ENCODE measurements at regions not wholly inside any gene's neighbourhood (a gene's known extent, or its start where the extent isn't known, plus 50 kb on each side); places are given as distances from the start of the nearest gene placed in this dataset.

DNA sequence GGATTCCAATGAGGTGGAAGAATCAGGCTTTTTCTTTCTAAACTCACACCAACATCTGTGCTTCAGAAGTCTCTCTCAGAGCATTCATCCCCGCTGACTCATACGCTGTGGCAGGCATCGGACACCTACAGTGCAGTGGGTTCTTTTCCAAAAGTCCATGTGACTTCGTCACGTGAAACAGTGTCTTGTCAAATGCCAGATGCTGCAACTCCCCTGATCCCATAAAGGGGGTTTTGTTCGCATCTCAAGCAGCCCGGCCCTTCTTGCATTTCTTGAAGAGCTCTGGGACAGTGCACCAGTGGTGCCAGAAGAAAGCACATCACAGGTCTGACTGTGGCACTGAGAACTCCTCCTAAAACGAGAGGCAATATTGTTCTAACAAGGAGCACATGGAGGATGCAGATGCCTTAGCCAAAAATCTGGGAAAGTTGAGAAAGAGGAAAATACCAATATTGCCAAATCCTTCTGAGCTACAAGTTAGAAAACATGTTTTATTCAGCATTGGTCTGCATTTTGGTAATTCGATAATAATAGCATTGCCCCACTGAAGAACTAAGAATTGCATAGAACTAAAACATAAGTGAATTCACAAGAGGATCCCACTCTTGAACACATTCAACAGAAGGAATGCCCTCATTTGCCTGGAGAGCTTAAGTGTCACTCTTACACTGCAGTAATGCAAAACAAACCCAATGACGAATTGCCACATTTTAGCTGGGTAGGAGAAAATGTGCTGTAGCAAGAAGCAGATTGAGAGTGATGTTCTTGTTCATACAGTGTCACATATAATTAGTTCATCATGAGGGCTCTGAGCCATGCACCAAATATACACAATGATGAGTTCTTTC, 204.4 kb downstream of the CXCL12 start:
- H3K36me3 ChIP-seq (ENCODE audit: insufficient read depth, low read length), result no peaks in the 10 kb centered on the region
- no peak overlapping the region for H3K27ac ChIP-seq (ENCODE audit: low read depth, low read length)

DNA sequence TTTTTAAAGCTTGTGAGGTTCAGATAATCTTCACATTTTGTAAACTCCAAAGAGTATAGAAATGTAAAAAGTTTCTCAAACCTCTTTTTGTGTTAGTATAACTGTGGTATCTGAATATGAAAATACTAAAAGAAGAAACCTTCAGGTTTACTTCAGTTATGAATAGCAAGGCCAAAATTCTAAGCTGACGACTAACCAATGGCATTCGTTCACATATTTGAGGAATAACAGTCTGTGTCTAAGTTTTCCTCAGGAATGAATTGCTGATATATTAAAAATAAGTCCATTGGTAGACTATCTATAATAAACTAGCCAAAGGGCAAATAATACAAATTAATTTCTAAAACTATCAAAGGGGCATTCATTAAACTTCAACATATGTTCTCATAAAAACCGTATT, 206.0 kb downstream of the CXCL12 start:
- Histone ChIP-seq H3K9me3 (ENCODE audit: low read length) (no peaks in the 10 kb centered on the region), H3K4me3 (ENCODE audit: low read depth in 1 of 2, low read length in 2 of 2) (no peak overlapping the region), H3K27me3 (ENCODE audit: control insufficient read depth in 1 of 2, insufficient read depth in 2 of 2, low read length in 2 of 2) (no peaks in the 10 kb centered on the region), H3K9ac (ENCODE audit: low read length) (no peak overlapping the region), H3K36me3 (ENCODE audit: insufficient read depth, low read length) (no peaks in the 10 kb centered on the region), H3K4me1 (ENCODE audit: insufficient read depth, low read length) (peaks cover 24% of the 10 kb centered on the region), H3K27ac (ENCODE audit: low read depth, low read length) (no peak overlapping the region)

More for the DNA sequence above, 204.4 kb downstream of the CXCL12 start:
- no peaks in the 10 kb centered on the region for H3K27me3 ChIP-seq (ENCODE audit: control insufficient read depth in 1 of 2, insufficient read depth in 2 of 2, low read length in 2 of 2)
- no peak overlapping the region for H3K4me3 ChIP-seq (ENCODE audit: low read depth in 1 of 2, low read length in 2 of 2)
- no peaks in the 10 kb centered on the region for H3K9me3 ChIP-seq (ENCODE audit: low read length)
- peaks cover 34% of the 10 kb centered on the region for H3K4me1 ChIP-seq (ENCODE audit: insufficient read depth, low read length)
- H3K9ac ChIP-seq (ENCODE audit: low read length), result no peak overlapping the region

DNA sequence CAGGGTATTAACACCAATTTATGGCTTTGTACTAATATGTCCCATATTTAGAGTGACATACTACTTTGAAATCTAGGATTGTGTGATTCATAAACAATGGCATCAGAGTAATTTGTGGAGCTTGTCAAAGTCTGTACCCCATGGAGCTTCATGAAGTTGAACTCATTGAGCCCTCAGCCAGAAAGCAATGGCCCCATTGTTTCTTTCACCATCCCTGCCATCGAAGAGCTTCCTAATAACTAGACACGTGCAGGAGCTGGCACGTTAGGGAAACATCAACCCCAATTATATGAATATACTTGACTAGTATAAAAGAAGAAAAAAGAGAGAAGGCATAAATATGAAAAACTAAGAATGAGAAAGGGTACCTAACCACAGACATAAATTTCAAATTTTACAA, 206.6 kb downstream of the CXCL12 start:
- Histone ChIP-seq H3K36me3 (ENCODE audit: insufficient read depth, low read length) (no peaks in the 10 kb centered on the region), H3K9ac (ENCODE audit: low read length) (no peak overlapping the region), H3K27ac (ENCODE audit: low read depth, low read length) (no peak overlapping the region), H3K9me3 (ENCODE audit: low read length) (no peaks in the 10 kb centered on the region), H3K27me3 (ENCODE audit: control insufficient read depth in 1 of 2, insufficient read depth in 2 of 2, low read length in 2 of 2) (no peaks in the 10 kb centered on the region), H3K4me1 (ENCODE audit: insufficient read depth, low read length) (peaks cover 20% of the 10 kb centered on the region), H3K4me3 (ENCODE audit: low read depth in 1 of 2, low read length in 2 of 2) (no peak overlapping the region)

DNA sequence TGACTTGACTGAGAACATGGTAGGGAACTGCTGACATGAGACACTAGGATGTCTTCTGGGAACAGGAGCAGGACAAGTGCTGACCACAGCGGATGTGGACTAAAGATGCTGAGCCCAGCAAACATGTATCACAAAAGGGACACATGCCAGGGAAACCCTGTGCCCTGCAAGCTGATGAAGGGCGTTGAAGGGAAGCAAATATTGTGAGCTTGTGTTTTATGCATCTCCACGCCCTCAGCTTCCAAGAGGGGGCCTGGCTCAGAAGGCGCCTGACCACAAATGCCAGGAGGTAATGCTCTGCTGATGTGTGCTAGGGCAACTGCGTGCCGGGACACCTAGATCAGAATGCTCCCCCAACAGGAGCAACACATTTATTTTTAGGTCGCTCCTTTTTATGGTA, 207.3 kb downstream of the CXCL12 start:
- no peaks in the 10 kb centered on the region for H3K9me3 ChIP-seq (ENCODE audit: low read length)
- no peak overlapping the region for H3K27ac ChIP-seq (ENCODE audit: low read depth, low read length)
- H3K4me3 ChIP-seq (ENCODE audit: low read depth in 1 of 2, low read length in 2 of 2), result no peak overlapping the region
- H3K9ac ChIP-seq (ENCODE audit: low read length), result no peak overlapping the region
- no peaks in the 10 kb centered on the region for H3K36me3 ChIP-seq (ENCODE audit: insufficient read depth, low read length)
- peaks cover 24% of the 10 kb centered on the region for H3K4me1 ChIP-seq (ENCODE audit: insufficient read depth, low read length)
- H3K27me3 ChIP-seq (ENCODE audit: control insufficient read depth in 1 of 2, insufficient read depth in 2 of 2, low read length in 2 of 2), result no peaks in the 10 kb centered on the region

DNA sequence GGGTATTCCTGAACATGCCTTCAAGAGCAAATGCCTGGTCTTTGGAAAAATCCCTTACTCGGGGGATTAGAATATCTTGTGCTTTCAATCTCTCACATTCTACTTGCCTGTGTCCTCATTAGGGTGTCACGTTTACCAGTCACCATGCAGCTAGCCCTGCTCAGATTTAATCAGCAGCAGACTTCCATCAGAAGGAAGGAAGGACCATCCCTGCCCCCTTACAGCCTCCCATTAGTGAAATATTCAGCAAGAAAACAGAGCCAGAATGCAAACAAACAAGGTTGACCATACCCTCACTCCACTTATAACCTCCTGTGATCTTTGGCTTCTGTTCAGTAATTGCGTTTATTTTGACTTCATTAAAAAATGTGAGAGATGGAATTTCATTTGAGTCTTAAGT, 208.6 kb downstream of the CXCL12 start:
- H3K4me1 ChIP-seq (ENCODE audit: insufficient read depth, low read length), result peaks cover 28% of the 10 kb centered on the region
- H3K27me3 ChIP-seq (ENCODE audit: control insufficient read depth in 1 of 2, insufficient read depth in 2 of 2, low read length in 2 of 2), result no peaks in the 10 kb centered on the region
- H3K9me3 ChIP-seq (ENCODE audit: low read length), result no peaks in the 10 kb centered on the region
- no peak overlapping the region for H3K4me3 ChIP-seq (ENCODE audit: low read depth in 1 of 2, low read length in 2 of 2)
- no peaks in the 10 kb centered on the region for H3K36me3 ChIP-seq (ENCODE audit: insufficient read depth, low read length)
- no peak overlapping the region for H3K27ac ChIP-seq (ENCODE audit: low read depth, low read length)
- no peak overlapping the region for H3K9ac ChIP-seq (ENCODE audit: low read length)

DNA sequence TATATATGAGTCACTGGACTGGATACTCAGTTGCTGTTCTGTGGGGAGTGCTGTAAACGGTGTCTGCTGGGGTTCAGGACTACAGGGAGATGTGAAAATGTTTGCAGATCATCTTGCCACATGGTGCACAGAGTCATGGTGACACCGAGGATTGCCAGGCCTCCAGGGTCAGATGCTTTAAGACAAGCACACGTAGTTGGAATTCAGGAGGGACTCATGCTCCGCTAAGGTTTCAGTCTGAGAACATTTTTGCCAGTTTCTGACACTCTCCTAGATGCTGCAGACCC, 211.3 kb downstream of the CXCL12 start:
- Histone ChIP-seq H3K27ac (ENCODE audit: low read depth, low read length) (no peak overlapping the region), H3K36me3 (ENCODE audit: insufficient read depth, low read length) (no peaks in the 10 kb centered on the region), H3K27me3 (ENCODE audit: control insufficient read depth in 1 of 2, insufficient read depth in 2 of 2, low read length in 2 of 2) (no peaks in the 10 kb centered on the region), H3K4me3 (ENCODE audit: low read depth in 1 of 2, low read length in 2 of 2) (no peak overlapping the region), H3K9ac (ENCODE audit: low read length) (no peak overlapping the region), H3K9me3 (ENCODE audit: low read length) (no peaks in the 10 kb centered on the region), H3K4me1 (ENCODE audit: insufficient read depth, low read length) (peaks cover 12% of the 10 kb centered on the region)

DNA sequence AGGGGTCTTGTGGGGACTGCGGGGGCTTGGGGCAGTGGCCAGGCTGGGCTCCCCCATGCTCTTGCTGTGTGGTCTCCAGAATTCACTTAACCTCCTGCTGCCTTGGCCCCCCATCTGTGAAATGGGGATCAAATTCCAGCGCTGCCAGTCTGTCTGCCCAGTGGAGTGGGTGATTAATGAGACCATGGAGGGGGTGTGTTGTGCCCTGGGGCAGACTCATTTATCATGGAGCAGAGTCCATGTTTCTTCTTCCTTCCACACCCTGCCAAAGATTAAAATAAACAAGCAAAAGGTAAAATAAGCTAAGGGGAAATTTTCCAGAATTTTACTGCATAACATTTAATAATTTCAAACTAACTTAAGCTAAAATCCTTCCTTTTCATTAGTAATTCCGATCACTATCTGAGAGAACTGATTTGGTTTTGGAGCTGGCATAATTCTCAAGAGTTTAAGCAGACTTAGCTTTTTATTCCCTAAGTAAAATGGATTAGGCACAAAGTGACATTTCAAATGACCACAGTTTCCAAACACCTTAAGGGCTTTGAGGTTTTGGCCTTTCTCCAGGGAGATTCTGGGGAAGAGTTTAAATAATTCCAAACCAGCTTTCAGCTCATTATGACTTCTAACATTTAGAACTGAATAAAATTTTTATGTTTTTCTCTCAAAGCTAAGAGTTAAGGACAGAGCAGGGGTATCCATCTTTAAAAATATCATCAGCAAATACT, 211.9 kb downstream of the CXCL12 start:
- Histone ChIP-seq H3K27me3 (ENCODE audit: control insufficient read depth in 1 of 2, insufficient read depth in 2 of 2, low read length in 2 of 2) (no peaks in the 10 kb centered on the region), H3K9ac (ENCODE audit: low read length) (no peak overlapping the region), H3K4me3 (ENCODE audit: low read depth in 1 of 2, low read length in 2 of 2) (no peak overlapping the region), H3K36me3 (ENCODE audit: insufficient read depth, low read length) (no peaks in the 10 kb centered on the region), H3K9me3 (ENCODE audit: low read length) (no peaks in the 10 kb centered on the region), H3K27ac (ENCODE audit: low read depth, low read length) (no peak overlapping the region), H3K4me1 (ENCODE audit: insufficient read depth, low read length) (peaks cover 12% of the 10 kb centered on the region)

DNA sequence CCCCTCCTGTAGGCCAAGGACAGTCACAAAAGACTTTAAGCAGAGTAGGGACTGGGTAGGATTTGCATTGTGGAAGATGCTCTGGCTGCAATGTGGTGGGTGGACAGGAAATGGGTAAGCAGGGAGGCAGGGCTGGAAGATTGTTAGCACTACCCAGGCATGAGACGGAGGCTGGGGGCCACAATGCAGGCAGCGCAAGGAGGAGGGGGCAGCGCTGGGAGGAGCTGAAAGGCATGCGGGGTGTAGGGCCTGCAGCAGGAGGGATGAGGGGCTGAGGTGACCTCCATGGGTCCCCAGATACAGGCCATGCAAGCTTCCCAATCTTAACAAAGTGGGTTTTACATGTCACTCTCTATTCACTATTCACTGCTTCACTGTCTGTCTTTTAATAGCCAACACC, 213.1 kb downstream of the CXCL12 start:
- H3K4me1 ChIP-seq (ENCODE audit: insufficient read depth, low read length), result peaks cover 12% of the 10 kb centered on the region
- H3K4me3 ChIP-seq (ENCODE audit: low read depth in 1 of 2, low read length in 2 of 2), result no peak overlapping the region
- H3K9ac ChIP-seq (ENCODE audit: low read length), result no peak overlapping the region
- H3K36me3 ChIP-seq (ENCODE audit: insufficient read depth, low read length), result no peaks in the 10 kb centered on the region
- no peaks in the 10 kb centered on the region for H3K9me3 ChIP-seq (ENCODE audit: low read length)
- no peaks in the 10 kb centered on the region for H3K27me3 ChIP-seq (ENCODE audit: control insufficient read depth in 1 of 2, insufficient read depth in 2 of 2, low read length in 2 of 2)
- H3K27ac ChIP-seq (ENCODE audit: low read depth, low read length), result no peak overlapping the region

DNA sequence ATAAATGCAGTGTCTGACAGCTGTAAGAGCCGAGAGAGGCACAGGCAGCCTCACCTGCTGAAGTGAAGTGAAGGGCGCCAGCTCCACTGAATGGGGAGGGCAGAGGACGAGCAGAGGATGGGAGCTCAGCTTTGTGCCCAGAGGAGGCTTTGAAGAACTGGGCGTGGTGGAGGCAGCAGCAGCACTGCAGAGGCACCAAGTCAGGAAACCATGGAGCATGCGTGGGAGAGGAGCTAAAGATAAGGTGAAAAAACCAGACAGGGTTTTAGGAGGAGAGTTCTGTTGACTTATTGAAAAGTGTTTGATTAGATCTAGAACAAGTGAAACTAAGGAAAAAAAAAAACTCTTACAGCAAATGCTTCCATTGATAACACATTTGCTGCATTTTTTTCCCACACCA, 216.4 kb downstream of the CXCL12 start:
- Histone ChIP-seq H3K4me1 (ENCODE audit: insufficient read depth, low read length) (peaks cover 12% of the 10 kb centered on the region), H3K9ac (ENCODE audit: low read length) (no peak overlapping the region), H3K4me3 (ENCODE audit: low read depth in 1 of 2, low read length in 2 of 2) (no peak overlapping the region), H3K9me3 (ENCODE audit: low read length) (no peaks in the 10 kb centered on the region), H3K36me3 (ENCODE audit: insufficient read depth, low read length) (no peaks in the 10 kb centered on the region), H3K27ac (ENCODE audit: low read depth, low read length) (no peak overlapping the region), H3K27me3 (ENCODE audit: control insufficient read depth in 1 of 2, insufficient read depth in 2 of 2, low read length in 2 of 2) (no peaks in the 10 kb centered on the region)

DNA sequence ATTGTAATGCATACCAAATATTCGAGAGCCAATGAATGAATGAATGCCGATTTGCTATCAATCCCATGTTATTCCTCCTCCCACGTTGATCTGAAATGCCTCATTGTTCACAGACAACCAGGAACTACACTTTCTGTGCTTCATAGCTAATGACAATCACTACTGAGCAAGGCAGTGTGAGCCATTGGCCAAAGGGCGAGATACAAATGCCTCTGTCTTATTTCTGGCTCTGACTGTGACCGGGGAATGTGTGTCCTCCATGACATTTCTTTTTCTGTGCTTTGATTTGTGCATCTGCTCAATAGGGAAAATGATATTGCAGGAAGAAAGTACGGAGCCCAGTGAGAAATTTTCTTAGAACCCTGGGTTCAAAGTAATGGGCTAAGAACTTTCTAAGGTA, 217.1 kb downstream of the CXCL12 start:
- peaks cover 5% of the 10 kb centered on the region for H3K4me1 ChIP-seq (ENCODE audit: insufficient read depth, low read length)
- H3K27me3 ChIP-seq (ENCODE audit: control insufficient read depth in 1 of 2, insufficient read depth in 2 of 2, low read length in 2 of 2), result no peaks in the 10 kb centered on the region
- H3K27ac ChIP-seq (ENCODE audit: low read depth, low read length), result no peak overlapping the region
- no peak overlapping the region for H3K4me3 ChIP-seq (ENCODE audit: low read depth in 1 of 2, low read length in 2 of 2)
- H3K9ac ChIP-seq (ENCODE audit: low read length), result no peak overlapping the region
- H3K36me3 ChIP-seq (ENCODE audit: insufficient read depth, low read length), result no peaks in the 10 kb centered on the region
- H3K9me3 ChIP-seq (ENCODE audit: low read length), result no peaks in the 10 kb centered on the region

DNA sequence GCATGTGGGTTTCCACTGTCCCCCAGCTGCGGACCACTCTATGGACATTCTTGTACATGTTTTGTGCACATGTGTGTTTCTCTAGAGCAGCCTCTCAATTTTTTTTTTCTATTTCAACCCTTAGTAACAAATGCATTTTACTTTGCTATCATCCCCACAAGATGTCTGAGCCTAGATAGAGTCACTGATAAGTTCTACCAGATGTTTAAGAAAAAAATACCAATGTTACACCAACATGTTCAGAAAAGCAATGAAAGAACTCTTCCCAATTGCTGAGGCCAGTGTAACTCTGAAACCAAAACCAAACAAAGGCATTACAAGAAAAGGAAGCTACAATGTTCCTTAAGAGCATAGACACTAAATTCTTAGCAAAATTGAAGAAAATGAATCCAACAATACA, 218.5 kb downstream of the CXCL12 start:
- Histone ChIP-seq H3K9me3 (ENCODE audit: low read length) (no peaks in the 10 kb centered on the region), H3K4me1 (ENCODE audit: insufficient read depth, low read length) (no peaks in the 10 kb centered on the region), H3K9ac (ENCODE audit: low read length) (no peak overlapping the region), H3K36me3 (ENCODE audit: insufficient read depth, low read length) (no peaks in the 10 kb centered on the region), H3K4me3 (ENCODE audit: low read depth in 1 of 2, low read length in 2 of 2) (no peak overlapping the region), H3K27me3 (ENCODE audit: control insufficient read depth in 1 of 2, insufficient read depth in 2 of 2, low read length in 2 of 2) (no peaks in the 10 kb centered on the region), H3K27ac (ENCODE audit: low read depth, low read length) (no peak overlapping the region)
